Stimulated activated CD4-positive, alpha-beta T cell treated with anti-CD3 and anti-CD28 coated beads, Interleukin-12 subunit alpha, Interleukin-12 subunit beta, amount 100 ng/mL, for 24 hours (primary cell): ENCODE measurements at regions not wholly inside any gene's neighbourhood (a gene's known extent, or its start where the extent isn't known, plus 50 kb on each side); places are given as distances from the start of the nearest gene placed in this dataset.
"Not testable (repeated sequence)": the region's sequence is repeated elsewhere in the genome, so short reads cannot be mapped to it uniquely, and the experiment has no call there.

Source experiments
- DNase-seq, 2 experiments: peaks; one replicate each; pipeline ENCODE4 v3.0.0-alpha.2; 2020; ENCODE audit warnings: low read depth in 2 of 2

- no peak for DNase-seq
Measured at GRCh38 chr2:11922294-11922693, 175.9 kb downstream of the LPIN1 start.

GRCh38 chr2:11923935-11924334, 177.5 kb downstream of the LPIN1 start:
- no peak for DNase-seq

GRCh38 chr2:11925295-11926066, 179.0 kb downstream of the LPIN1 start:
- DNase-seq, result no peak

GRCh38 chr2:11930211-11930761, 183.9 kb downstream of the LPIN1 start:
- DNase-seq, result no peak

- DNase-seq, result no peak
Measured at GRCh38 chr2:11932048-11932512, 185.6 kb downstream of the LPIN1 start.

- DNase-seq, result no peak
Measured at GRCh38 chr2:11932962-11933361, 186.5 kb downstream of the LPIN1 start.

GRCh38 chr2:11933854-11934253, 187.4 kb downstream of the LPIN1 start:
- no peak for DNase-seq

GRCh38 chr2:11936761-11937160, 190.3 kb downstream of the LPIN1 start:
- no peak for DNase-seq

GRCh38 chr2:11938196-11938595, 191.8 kb downstream of the LPIN1 start:
- no peak for DNase-seq

- no peak for DNase-seq
Measured at GRCh38 chr2:11939523-11939922, 193.1 kb downstream of the LPIN1 start.

GRCh38 chr2:11940121-11940743, 193.8 kb downstream of the LPIN1 start:
- DNase-seq, result no peak

- DNase-seq, result no peak
Measured at GRCh38 chr2:11940799-11941198, 194.4 kb downstream of the LPIN1 start.

GRCh38 chr2:11941201-11942177, 195.1 kb downstream of the LPIN1 start:
- DNase-seq, result no peak

GRCh38 chr2:11942178-11942569, 195.7 kb downstream of the LPIN1 start:
- no peak for DNase-seq

GRCh38 chr2:11944311-11944710, 197.9 kb downstream of the LPIN1 start:
- no peak for DNase-seq

- no peak for DNase-seq
Measured at GRCh38 chr2:11945139-11946126, 199.0 kb downstream of the LPIN1 start.

- DNase-seq, result no peak
Measured at GRCh38 chr2:11947956-11948355, 201.5 kb downstream of the LPIN1 start.

GRCh38 chr2:11949732-11950523, 203.5 kb downstream of the LPIN1 start:
- no peak for DNase-seq

GRCh38 chr2:11950896-11951295, 204.5 kb downstream of the LPIN1 start:
- no peak for DNase-seq

GRCh38 chr2:11951492-11951891, 205.1 kb downstream of the LPIN1 start:
- not testable (repeated sequence) for DNase-seq
